Large intestine (tissue), 3 donors: ENCODE measurements at regions not wholly inside any gene's neighbourhood (a gene's known extent, or its start where the extent isn't known, plus 50 kb on each side); places are given as distances from the start of the nearest gene placed in this dataset.

Experiments
- DNase-seq, 2 donors: peaks; one replicate each; pipeline versions ENCODE4 v3.0.0 to v3.0.0-alpha.2; 2013
- H3K27ac ChIP-seq: one replicate; pipeline ENCODE4 v1.5.1; 2013; ENCODE audit warnings: low read length
- H3K27me3 ChIP-seq: 2 replicates; pipeline ENCODE4 v1.6.1; 2013; ENCODE audit warnings: low read length; ENCODE audit not compliant: control insufficient read depth, insufficient read depth
- H3K36me3 ChIP-seq: 2 replicates; pipeline ENCODE4 v1.6.1; 2013; ENCODE audit warnings: low read length; ENCODE audit not compliant: control insufficient read depth, insufficient read depth
- H3K4me1 ChIP-seq: one replicate; pipeline ENCODE4 v1.6.1; 2013; ENCODE audit warnings: low read length; ENCODE audit not compliant: control insufficient read depth, insufficient read depth
- H3K4me3 ChIP-seq: one replicate; pipeline ENCODE4 v1.5.1; 2013; ENCODE audit warnings: low read length
- H3K9me3 ChIP-seq: one replicate; pipeline ENCODE4 v1.6.1; 2013; ENCODE audit warnings: mild to moderate bottlenecking, low read depth, low read length, moderate library complexity; ENCODE audit not compliant: control insufficient read depth
- WGBS: methylation state at CpG from one replicate; pipeline ENCODE4 v1.1.5; 2013; ENCODE audit warnings: low lambda C conversion rate; ENCODE audit not compliant: insufficient coverage; 5-methylcytosine and 5-hydroxymethylcytosine counted together

- no peak for DNase-seq
- WGBS, result 79% methylated on average over 3 of the region's 3 CpGs
- Histone ChIP-seq H3K9me3 (no peaks in the 10 kb centered on the region), H3K36me3 (no peaks in the 10 kb centered on the region), H3K4me1 (no peaks in the 10 kb centered on the region), H3K27me3 (no peaks in the 10 kb centered on the region), H3K27ac (no peak overlapping the region), H3K4me3 (no peak overlapping the region)
These were observed 423.6 kb downstream of the CDH26 start for GRCh38 chr20:60381643-60382400.

- Histone ChIP-seq H3K4me1 (no peaks in the 10 kb centered on the region), H3K4me3 (no peak overlapping the region)
These were observed 431.2 kb downstream of the CDH26 start for GRCh38 chr20:60389441-60389840.

GRCh38 chr20:60389882-60390281, 431.7 kb downstream of the CDH26 start:
- Histone ChIP-seq H3K4me3 (no peak overlapping the region), H3K27me3 (no peaks in the 10 kb centered on the region), H3K27ac (no peak overlapping the region), H3K4me1 (no peaks in the 10 kb centered on the region), H3K36me3 (no peaks in the 10 kb centered on the region), H3K9me3 (no peaks in the 10 kb centered on the region)
- no peak for DNase-seq
- no CpG with 5 or more reads among the region's 7 CpGs for WGBS

More at GRCh38 chr20:60389441-60389840, 431.2 kb downstream of the CDH26 start:
- no peak for DNase-seq
- H3K27me3 ChIP-seq, result no peaks in the 10 kb centered on the region
- H3K9me3 ChIP-seq, result no peaks in the 10 kb centered on the region
- no peak overlapping the region for H3K27ac ChIP-seq
- no peaks in the 10 kb centered on the region for H3K36me3 ChIP-seq

- no CpG with 5 or more reads among the region's 3 CpGs for WGBS
- DNase-seq, result no peak
- Histone ChIP-seq H3K27ac (no peak overlapping the region), H3K36me3 (no peaks in the 10 kb centered on the region), H3K9me3 (no peaks in the 10 kb centered on the region), H3K27me3 (no peaks in the 10 kb centered on the region), H3K4me1 (no peaks in the 10 kb centered on the region), H3K4me3 (no peak overlapping the region)
These were observed 437.8 kb downstream of the CDH26 start for GRCh38 chr20:60395991-60396390.

GRCh38 chr20:60400567-60400966, 442.3 kb downstream of the CDH26 start:
- no peaks in the 10 kb centered on the region for H3K36me3 ChIP-seq
- H3K4me3 ChIP-seq, result no peak overlapping the region
- H3K9me3 ChIP-seq, result no peaks in the 10 kb centered on the region
- H3K27ac ChIP-seq, result no peak overlapping the region
- 100% methylated on average over 1 of the region's 1 CpG for WGBS
- no peaks in the 10 kb centered on the region for H3K27me3 ChIP-seq
- DNase-seq, result no peak
- H3K4me1 ChIP-seq, result no peaks in the 10 kb centered on the region

GRCh38 chr20:60402189-60403058, 444.2 kb downstream of the CDH26 start:
- H3K27ac ChIP-seq, result no peak overlapping the region
- H3K9me3 ChIP-seq, result no peaks in the 10 kb centered on the region
- no peaks in the 10 kb centered on the region for H3K27me3 ChIP-seq
- WGBS, result no CpG with 5 or more reads among the region's 8 CpGs
- no peaks in the 10 kb centered on the region for H3K36me3 ChIP-seq
- DNase-seq, result no peak
- no peak overlapping the region for H3K4me3 ChIP-seq
- H3K4me1 ChIP-seq, result no peaks in the 10 kb centered on the region

GRCh38 chr20:60403105-60403741, 445.0 kb downstream of the CDH26 start:
- no peak overlapping the region for H3K27ac ChIP-seq
- H3K27me3 ChIP-seq, result no peaks in the 10 kb centered on the region
- H3K36me3 ChIP-seq, result no peaks in the 10 kb centered on the region
- no peaks in the 10 kb centered on the region for H3K9me3 ChIP-seq
- no peak overlapping the region for H3K4me3 ChIP-seq
- no peaks in the 10 kb centered on the region for H3K4me1 ChIP-seq
- WGBS, result 100% methylated on average over 3 of the region's 8 CpGs
- DNase-seq, result no peak

- WGBS, result no CpG with 5 or more reads among the region's 10 CpGs
- H3K4me1 ChIP-seq, result no peaks in the 10 kb centered on the region
- H3K4me3 ChIP-seq, result no peak overlapping the region
- no peaks in the 10 kb centered on the region for H3K27me3 ChIP-seq
- no peak overlapping the region for H3K27ac ChIP-seq
- no peak for DNase-seq
- no peaks in the 10 kb centered on the region for H3K9me3 ChIP-seq
- H3K36me3 ChIP-seq, result no peaks in the 10 kb centered on the region
These were observed 449.0 kb downstream of the CDH26 start for GRCh38 chr20:60407011-60407771.

GRCh38 chr20:60407938-60408337, 449.7 kb downstream of the CDH26 start:
- WGBS, result no CpG with 5 or more reads among the region's 1 CpG
- no peaks in the 10 kb centered on the region for H3K9me3 ChIP-seq
- H3K27ac ChIP-seq, result no peak overlapping the region
- no peaks in the 10 kb centered on the region for H3K36me3 ChIP-seq
- DNase-seq, result no peak
- no peaks in the 10 kb centered on the region for H3K4me1 ChIP-seq
- no peak overlapping the region for H3K4me3 ChIP-seq
- H3K27me3 ChIP-seq, result no peaks in the 10 kb centered on the region

- Histone ChIP-seq H3K9me3 (no peaks in the 10 kb centered on the region), H3K27ac (no peak overlapping the region), H3K36me3 (no peaks in the 10 kb centered on the region), H3K4me1 (no peaks in the 10 kb centered on the region), H3K27me3 (no peaks in the 10 kb centered on the region), H3K4me3 (no peak overlapping the region)
- no peak for DNase-seq
- WGBS, result no CpG with 5 or more reads among the region's 4 CpGs
These were observed 450.2 kb downstream of the CDH26 start for GRCh38 chr20:60408435-60408834.
